Adrenal gland (tissue), 5 donors: ENCODE measurements at regions not wholly inside any gene's neighbourhood (a gene's known extent, or its start where the extent isn't known, plus 50 kb on each side); places are given as distances from the start of the nearest gene placed in this dataset.

Experiments used
- CTCF ChIP-seq, 6 experiments: fragments of 450-650 bp in 4 of 6; fragments of 200-600 bp in 2 of 6; sonication (generic) in 1 of 6; IDR thresholded peaks; 1 replicate in 5 of 6; 2 replicates in 1 of 6; pipeline versions ENCODE4 v1.5.1 to v1.8.0; 2016 to 2021; ENCODE audit warnings: antibody characterized with exemption in 6 of 6, mild to moderate bottlenecking in 2 of 6, moderate library complexity in 1 of 6
- POLR2A ChIP-seq, 2 donors: fragments of 450-650 bp; IDR thresholded peaks; one replicate each; pipeline ENCODE4 v1.6.1; 2017; ENCODE audit warnings: antibody characterized with exemption in 2 of 2, mild to moderate bottlenecking in 2 of 2, moderate library complexity in 1 of 2
- donor health status: DM: no; HTN: no; CAD: no.

GRCh38 chr10:3321123-3321522, 148.5 kb upstream of the PITRM1 start:
- TF ChIP-seq POLR2A (IDR thresholded peaks at IDR 0.05) (no peak), CTCF (IDR thresholded peaks at IDR 0.05) (no peak)
